ENCODE measurements at regions not wholly inside any gene's neighbourhood (a gene's known extent, or its start where the extent isn't known, plus 50 kb on each side); places are given as distances from the start of the nearest gene placed in this dataset.

- DNase-seq = no peak
Measured at GRCh38 chr2:118255771-118256372, 167.6 kb downstream of the INSIG2 start.

- no peak for DNase-seq
Measured at GRCh38 chr2:118255301-118255700, 167.0 kb downstream of the INSIG2 start.

DNA sequence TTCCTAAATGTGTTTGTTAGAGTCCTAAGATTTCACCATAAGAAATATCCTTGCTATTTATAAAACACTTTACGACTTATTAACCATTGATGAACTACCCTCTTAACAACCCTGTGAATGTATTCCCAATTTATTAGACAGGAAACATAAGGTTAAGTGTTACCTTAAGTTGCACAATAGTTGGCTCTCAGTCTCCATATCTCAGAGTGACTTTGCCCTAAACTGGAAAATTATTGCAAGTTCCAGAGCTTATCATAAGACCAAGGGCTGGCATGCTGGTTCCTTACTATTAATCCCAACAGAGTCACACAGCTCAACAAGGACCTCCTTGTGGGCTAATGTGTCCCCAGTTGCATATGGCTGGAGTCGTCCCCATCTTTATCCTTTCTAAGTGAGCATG is 165.8 kb downstream of the INSIG2 start:
- no peak for DNase-seq

GRCh38 chr2:118251427-118251826 is 163.2 kb downstream of the INSIG2 start:
- no peak for DNase-seq

DNA sequence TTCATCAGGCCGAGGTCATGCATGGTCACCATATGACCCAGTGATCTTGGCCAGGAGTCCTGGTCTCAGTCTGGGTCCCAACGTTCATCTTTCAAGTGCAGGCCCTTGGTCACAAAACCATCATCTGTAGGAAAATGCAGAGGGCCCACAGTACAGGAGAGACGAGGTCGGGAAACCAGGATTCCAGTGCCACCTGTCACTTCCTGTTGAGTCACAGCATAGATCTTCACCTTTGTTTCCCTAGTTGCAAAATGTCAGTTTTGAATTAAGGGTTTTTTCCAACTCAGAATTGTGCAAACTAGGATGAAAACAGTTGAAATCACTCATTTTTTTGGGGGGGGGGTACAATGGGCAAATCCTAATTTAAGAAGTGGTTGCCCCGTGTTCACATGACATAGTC is 162.2 kb downstream of the INSIG2 start:
- no peak for DNase-seq

GRCh38 chr2:118250001-118250400 is 161.7 kb downstream of the INSIG2 start:
- no peak for DNase-seq

DNA sequence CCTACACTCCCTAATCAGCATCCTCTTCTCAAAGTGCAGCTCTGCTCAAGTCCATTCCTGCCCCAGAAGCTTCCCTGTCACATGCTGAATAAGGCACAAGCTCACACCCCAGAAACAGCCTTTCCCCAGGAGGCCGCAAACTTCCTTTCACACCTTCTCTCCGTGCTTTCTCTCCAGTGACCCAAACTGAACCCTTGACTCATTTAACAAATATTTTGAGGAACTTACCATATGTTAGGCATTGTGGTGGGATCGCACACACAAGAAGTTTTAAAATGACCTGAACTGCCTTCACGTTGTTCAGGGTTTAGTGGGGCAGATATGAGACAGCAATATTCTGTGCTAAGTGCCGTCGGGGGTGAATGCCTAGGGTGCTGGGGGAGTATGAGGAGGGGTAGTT is 161.3 kb downstream of the INSIG2 start:
- no peak for DNase-seq

DNA sequence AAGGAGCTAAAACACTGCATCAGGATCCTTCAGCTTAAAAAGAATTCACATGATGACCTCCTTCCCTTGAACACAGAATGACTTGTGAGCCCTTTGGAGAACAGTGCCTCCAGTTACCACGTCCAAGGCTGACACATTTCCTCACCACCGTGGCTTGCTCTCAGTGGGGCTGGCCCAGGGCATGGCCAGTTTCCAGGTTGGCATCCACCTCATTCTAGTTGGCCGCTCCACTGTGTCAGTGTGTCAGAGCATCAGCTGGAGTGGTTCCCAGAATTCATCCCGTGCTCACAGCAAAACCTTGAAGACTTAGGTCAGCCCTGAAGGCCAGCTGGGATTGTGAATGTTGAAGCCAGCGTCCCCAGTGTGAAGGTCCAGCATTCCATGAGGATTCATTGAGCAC is 158.5 kb downstream of the INSIG2 start:
- no peak for DNase-seq

DNA sequence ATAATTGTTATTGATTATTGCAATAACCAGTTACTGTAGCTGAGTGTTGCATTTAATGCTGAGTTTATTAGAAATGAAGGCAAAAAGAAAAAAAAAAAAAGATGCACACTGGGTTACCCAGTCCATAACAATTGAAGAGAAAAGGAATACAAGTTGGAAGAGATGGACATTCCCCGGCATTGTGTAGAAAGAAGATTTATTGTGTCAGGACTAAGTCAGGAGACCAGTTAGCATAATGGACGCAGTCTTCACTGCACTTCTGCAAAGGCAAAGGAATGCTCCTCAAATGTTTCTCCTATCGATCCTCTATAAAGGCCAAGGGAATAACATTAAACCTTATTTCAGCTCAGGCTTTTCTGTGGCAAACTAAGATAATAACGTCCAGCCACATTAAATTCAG is 157.8 kb downstream of the INSIG2 start:
- DNase-seq = no peak

GRCh38 chr2:118244686-118245085 is 156.4 kb downstream of the INSIG2 start:
- DNase-seq = no peak

- DNase-seq = no peak
Measured at GRCh38 chr2:118243031-118243430, 154.8 kb downstream of the INSIG2 start.

DNA sequence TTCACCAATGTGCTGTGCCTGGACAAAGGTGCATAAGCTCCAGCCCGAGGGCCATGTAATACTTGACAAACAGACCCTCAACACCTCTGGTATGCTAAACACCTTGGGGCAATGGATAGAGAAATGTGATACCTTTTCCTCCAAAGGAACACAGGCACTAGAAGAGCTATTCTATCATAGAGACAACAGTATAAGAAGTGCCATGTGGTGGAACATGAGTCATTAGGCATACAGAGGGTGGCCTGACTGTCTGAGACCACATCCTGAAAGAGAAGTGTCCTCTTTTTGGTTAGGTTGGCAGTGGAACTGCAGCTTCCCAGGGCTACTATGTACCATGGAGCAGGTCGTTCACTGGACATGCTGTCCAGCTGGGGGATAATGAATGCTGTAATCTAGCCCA is 153.9 kb downstream of the INSIG2 start:
- no peak for DNase-seq

GRCh38 chr2:118241128-118241527 is 152.9 kb downstream of the INSIG2 start:
- no peak for DNase-seq

DNA sequence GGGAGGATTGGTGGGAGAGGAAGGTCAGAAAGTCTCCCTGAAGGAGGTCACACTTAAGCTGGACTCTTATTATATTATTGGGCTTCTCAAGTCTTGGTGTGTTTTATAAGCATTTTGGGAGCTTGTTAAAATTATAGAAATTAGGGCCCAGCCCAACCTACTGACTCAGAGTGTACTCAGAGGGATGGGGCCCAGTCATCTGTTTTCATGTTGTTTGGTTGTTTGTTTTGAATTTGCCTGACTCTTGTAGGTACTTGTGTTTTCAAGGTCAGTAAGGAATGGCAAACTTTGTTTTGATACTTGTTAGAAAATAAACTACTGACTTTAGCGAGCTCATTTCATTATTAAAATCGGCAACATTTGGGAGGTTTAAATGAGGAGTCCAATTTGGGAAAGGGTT is 152.0 kb downstream of the INSIG2 start:
- no peak for DNase-seq

DNA sequence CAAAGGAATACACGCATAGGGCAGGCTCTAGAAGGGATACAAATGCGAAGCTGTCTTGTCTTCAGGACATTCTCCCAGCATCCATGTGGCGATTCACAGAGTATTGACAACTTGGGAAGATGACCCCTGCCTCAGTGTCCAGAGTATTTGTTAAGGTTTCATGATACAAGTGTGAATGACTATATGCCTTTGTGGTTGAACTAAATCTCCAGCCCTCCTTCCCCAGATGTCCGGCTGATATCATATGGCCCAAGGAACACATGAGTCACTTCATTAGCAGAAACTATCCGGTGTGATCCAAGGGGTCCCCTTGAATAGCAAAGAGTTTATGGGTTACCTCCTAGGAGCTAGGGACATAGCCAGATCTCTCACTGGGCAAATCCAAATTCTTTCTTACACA is 151.0 kb downstream of the INSIG2 start:
- DNase-seq = no peak

DNA sequence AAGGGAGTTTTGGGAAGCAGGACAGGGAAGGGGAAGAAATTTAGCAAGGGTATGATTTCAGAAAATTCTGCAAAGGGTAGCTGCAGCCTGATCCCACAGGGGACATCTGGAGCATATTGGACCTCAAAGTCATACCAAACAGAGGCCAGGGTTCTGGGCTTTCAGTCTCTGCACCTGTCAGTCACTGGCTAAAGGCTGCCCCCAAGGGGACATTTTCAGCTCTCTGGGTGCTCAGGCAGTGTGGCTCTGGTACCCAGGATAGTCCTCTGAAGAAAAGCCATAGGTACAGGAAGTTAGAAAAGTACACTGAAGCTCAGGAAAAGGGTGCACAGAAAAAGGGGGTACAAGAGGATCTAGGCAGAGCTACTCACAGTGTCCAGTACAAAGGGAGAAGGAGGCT is 149.2 kb downstream of the INSIG2 start:
- no peak for DNase-seq

DNA sequence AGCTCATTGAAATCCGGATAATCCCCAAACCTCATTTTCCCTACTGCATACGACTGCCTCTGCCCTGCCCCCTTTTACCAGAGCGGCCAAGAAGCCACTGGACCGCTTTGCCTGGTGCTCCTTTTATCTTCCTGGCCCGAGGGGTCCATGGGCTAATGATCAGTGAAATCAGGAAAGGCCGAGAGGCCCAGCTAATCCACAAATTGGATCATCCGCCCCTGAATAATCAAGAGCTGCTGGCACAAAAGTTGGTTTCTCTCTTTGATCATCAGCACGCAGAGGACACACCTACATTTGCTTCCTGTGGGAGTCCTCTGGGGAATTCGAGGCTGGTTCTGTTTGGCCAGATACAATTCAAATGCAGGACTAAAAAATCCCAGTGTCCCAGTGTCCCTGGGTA is 144.5 kb downstream of the INSIG2 start:
- no peak for DNase-seq

DNA sequence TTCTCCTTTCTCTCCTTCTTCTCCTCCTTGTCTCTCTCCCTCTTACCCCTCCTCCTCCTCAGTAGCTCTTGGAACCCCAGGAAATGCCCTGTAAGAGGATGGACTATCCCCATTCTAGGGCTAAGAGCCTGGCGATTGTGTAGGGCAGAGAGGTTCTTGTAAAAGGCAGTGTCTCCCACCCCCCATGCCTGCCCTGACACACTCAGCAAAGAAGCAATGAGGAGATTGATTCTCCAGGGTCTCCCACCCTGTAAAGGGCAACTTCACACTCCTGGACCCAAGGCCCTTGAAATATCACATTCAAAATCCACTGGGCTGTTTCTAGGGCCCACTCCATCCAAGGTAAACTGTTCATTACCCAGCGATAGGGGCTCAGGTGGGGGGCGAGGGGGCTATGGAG is 144.1 kb downstream of the INSIG2 start:
- no peak for DNase-seq

GRCh38 chr2:118231759-118232158 is 143.5 kb downstream of the INSIG2 start:
- no peak for DNase-seq

- no peak for DNase-seq
Measured at GRCh38 chr2:118227698-118228508, 139.6 kb downstream of the INSIG2 start.

DNA sequence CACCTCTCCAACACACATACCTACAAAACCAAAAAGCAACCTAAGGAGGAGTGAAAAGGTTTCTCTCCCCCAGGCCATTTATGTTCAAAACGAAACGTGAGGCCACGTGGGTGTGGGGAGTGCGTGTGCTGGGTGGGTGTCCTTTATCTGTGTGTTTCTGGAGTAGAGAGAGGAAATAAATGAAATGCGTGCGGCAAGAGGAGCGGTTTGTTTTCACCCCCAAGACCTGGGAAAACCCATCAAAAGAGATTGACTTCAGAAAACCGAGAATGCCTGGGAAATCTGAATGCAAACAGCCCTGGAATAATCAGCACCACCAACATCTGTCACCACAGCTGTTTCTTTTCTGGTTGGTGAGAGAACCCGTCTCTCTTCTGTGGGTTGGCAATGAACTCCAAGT is 137.4 kb downstream of the INSIG2 start:
- no peak for DNase-seq

- no peak for DNase-seq
Measured at GRCh38 chr2:118224895-118225311, 136.6 kb downstream of the INSIG2 start.

- no peak for DNase-seq
Measured at GRCh38 chr2:118223992-118224894, 136.0 kb downstream of the INSIG2 start.

DNA sequence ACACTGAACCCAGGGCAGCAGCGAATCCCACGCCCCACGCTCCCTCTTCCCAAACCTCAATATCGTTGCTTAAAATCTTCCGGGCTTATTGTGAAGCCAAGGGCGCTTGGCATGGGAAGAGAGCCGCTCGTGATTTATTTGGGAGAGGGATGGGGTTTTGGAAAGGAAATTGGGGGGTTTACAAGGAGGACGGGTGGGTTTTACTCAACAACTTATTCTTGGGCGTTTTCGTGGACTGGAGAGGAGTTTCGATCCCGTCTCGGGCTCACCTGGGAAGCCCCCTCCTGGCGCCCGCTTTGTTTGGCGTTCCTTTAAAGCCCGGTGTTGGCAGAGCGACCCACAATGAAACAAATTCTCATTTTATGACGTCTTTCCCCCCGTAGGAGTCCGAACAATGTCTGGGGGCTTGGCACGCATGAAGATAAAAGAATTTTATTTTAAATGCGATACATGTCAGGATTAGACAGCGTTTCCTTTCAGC is 135.3 kb downstream of the INSIG2 start:
- no peak for DNase-seq
